Stomach smooth muscle (tissue), 2 donors: ENCODE measurements at regions not wholly inside any gene's neighbourhood (a gene's known extent, or its start where the extent isn't known, plus 50 kb on each side); places are given as distances from the start of the nearest gene placed in this dataset.

Source experiments
- H3K27ac ChIP-seq: one replicate; pipeline ENCODE4 v1.7.0; 2013; ENCODE audit warnings: mild to moderate bottlenecking, low read length, inconsistent platforms
- H3K27me3 ChIP-seq, 2 donors: one replicate each; pipeline ENCODE4 v1.7.0; 2013; ENCODE audit warnings: low read length in 2 of 2; ENCODE audit not compliant: insufficient read depth in 2 of 2, control insufficient read depth in 1 of 2
- H3K36me3 ChIP-seq, 2 donors: one replicate each; pipeline ENCODE4 v1.7.0; 2013; ENCODE audit warnings: low read length in 2 of 2; ENCODE audit not compliant: control insufficient read depth in 2 of 2, insufficient read depth in 2 of 2
- H3K4me1 ChIP-seq: one replicate; pipeline ENCODE4 v1.7.0; 2013; ENCODE audit warnings: low read length; ENCODE audit not compliant: control insufficient read depth, insufficient read depth
- H3K4me3 ChIP-seq, 2 donors: one replicate each; pipeline ENCODE4 v1.7.0; 2013; ENCODE audit warnings: low read length in 2 of 2
- H3K9ac ChIP-seq, 2 donors: one replicate each; pipeline ENCODE4 v1.7.0; 2013; ENCODE audit warnings: low read length in 2 of 2, mild to moderate bottlenecking in 1 of 2
- H3K9me3 ChIP-seq, 2 donors: one replicate each; pipeline ENCODE4 v1.7.0; 2013; ENCODE audit warnings: low read length in 2 of 2; ENCODE audit not compliant: control insufficient read depth in 2 of 2
- donor health status: healthy.
- donor health status: Pancreatic carcinoma.

DNA sequence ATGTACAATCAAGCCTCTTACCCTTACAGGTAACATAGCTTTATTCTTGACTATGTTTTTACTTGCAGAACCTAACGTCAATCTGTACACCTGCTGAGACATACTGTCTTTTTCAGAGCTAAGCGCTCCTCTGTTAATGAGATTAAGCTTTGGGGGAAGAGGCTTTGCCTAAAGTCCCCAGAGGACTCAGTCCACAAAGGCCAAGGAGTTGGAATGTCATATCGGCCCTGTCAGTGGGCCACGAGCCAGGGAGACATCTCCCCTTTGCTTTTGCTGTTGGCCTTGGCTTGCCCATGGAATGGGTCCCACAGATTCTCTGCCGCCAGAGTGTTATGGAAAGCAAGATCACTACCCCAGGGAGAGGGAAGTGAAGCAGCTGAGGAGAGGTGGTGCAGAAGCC lies 64.1 kb upstream of the SOX4 start:
- no peak overlapping the region for H3K9ac ChIP-seq
- no peak overlapping the region for H3K4me3 ChIP-seq
- no peaks in the 10 kb centered on the region for H3K9me3 ChIP-seq
- H3K27me3 ChIP-seq = no peaks in the 10 kb centered on the region
- H3K27ac ChIP-seq = no peak overlapping the region
- no peaks in the 10 kb centered on the region for H3K36me3 ChIP-seq
- H3K4me1 ChIP-seq = no peaks in the 10 kb centered on the region

DNA sequence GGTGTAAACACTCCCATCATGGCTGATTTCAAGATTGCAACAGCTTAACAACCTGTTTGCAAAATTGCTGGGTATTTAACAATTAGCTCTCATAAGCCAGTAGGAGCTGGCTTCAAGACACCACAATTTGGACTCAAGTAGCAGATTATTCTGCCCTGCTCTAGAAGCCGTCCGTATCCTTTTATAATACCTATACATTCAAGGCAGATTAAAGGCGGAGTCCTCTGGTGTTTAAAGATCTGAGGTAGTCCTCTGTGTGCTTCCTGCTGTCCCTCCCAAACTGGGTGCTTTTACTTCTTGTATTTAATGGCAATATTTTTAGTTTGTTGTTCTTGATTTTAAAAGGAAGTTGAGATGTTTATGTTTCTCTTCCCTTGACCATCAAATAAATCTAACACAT lies 62.2 kb upstream of the SOX4 start:
- Histone ChIP-seq H3K36me3 (no peaks in the 10 kb centered on the region), H3K4me3 (no peak overlapping the region), H3K4me1 (no peaks in the 10 kb centered on the region), H3K9ac (no peak overlapping the region), H3K9me3 (no peaks in the 10 kb centered on the region), H3K27ac (no peak overlapping the region), H3K27me3 (no peaks in the 10 kb centered on the region)

DNA sequence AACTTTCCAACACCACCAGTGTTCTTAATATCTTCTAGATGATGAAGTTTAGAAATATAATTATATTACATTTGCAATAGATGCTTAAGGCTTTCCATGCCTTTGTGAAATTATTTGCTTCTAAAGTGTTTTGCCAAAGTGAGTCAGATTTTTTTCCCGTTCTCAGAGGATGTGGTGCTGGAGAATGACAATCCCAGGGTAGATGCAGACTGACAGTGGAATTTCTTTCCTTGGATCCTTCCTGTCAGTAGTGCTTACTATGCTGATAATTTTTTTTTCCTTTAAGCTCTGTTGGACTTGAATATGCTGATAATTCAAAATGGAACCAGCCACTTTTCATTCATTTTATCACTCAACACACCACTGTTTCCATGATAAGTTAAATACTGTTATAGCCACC lies 59.9 kb upstream of the SOX4 start:
- no peaks in the 10 kb centered on the region for H3K36me3 ChIP-seq
- no peak overlapping the region for H3K9ac ChIP-seq
- no peaks in the 10 kb centered on the region for H3K4me1 ChIP-seq
- H3K9me3 ChIP-seq = no peaks in the 10 kb centered on the region
- no peak overlapping the region for H3K4me3 ChIP-seq
- H3K27ac ChIP-seq = no peak overlapping the region
- H3K27me3 ChIP-seq = no peaks in the 10 kb centered on the region

DNA sequence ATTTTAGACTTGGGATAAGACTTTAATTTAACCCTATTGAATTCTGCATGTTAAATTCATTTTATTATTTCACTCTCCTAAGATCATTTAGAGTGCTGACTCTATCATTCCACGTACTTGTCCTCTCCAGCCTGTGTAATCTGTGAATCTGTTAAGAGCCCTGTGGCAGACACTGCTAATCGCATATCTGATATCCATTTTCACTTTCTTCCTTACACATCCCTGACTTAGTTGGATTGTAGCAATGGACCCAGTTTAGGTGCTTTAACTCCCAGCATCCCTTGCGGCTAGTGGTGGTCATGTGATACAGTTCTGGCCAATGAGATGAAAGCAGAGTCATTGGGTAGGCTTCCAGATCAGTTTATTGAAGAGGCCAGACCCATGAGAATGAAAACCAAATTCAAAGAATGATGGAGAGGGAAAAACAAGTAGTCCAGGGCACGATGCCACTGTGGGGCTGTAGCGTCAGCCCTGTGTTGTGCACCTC lies 57.2 kb upstream of the SOX4 start:
- H3K4me3 ChIP-seq = no peak overlapping the region
- no peak overlapping the region for H3K9ac ChIP-seq
- no peak overlapping the region for H3K27ac ChIP-seq
- no peaks in the 10 kb centered on the region for H3K9me3 ChIP-seq
- H3K4me1 ChIP-seq = no peaks in the 10 kb centered on the region
- H3K36me3 ChIP-seq = no peaks in the 10 kb centered on the region
- H3K27me3 ChIP-seq = no peaks in the 10 kb centered on the region

DNA sequence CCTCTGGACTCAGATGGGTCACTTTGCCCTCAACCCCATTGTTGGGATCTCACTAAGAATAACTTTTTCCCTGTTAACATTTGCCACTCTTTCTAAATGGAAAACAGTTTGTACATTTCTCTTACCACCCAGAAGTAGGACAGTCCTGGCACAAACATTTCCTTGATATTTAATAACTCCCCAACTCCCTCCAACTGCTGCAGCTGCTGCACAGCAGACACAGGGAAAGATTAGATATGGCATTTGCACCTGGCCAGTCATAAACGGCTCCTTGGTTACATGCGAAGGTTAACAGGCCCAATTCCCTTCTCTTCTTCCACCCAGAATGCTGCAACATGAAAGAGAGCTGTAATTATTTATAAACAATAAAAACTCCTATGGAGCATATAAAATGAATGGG lies 55.9 kb upstream of the SOX4 start:
- no peak overlapping the region for H3K4me3 ChIP-seq
- H3K36me3 ChIP-seq = no peaks in the 10 kb centered on the region
- no peak overlapping the region for H3K9ac ChIP-seq
- no peaks in the 10 kb centered on the region for H3K9me3 ChIP-seq
- no peaks in the 10 kb centered on the region for H3K4me1 ChIP-seq
- no peak overlapping the region for H3K27ac ChIP-seq
- H3K27me3 ChIP-seq = no peaks in the 10 kb centered on the region

DNA sequence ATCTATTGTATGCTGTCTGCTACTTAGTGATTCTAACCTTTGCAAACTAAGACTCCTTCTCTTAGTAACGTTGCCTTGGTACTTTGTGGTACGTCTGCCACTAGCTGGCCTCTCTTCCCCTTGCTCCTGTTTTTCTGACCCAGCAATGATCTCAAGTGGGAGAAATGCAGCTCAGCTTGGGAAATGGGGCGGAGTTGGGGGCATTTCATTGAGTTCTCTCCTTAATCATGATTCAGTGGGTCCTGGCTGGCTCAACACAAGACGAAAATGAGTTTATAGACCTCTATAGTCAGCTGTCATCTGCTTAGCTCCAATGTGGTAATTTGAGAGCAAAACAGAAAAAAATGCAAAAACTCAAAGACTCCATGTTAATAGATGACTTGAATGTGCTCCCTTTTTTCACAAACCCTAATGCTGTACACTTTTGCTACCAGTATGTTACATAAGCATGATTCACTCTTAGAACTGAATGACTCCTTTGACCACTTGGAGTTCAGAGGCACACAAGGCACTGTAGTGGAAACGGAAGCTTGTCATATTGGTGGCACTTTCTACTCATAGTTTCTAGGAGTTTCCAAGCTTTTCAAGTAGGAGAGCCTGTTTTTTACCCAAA lies 55.3 kb upstream of the SOX4 start:
- Histone ChIP-seq H3K27ac (no peak overlapping the region), H3K4me1 (no peaks in the 10 kb centered on the region), H3K27me3 (no peaks in the 10 kb centered on the region), H3K9me3 (no peaks in the 10 kb centered on the region), H3K9ac (no peak overlapping the region), H3K36me3 (no peaks in the 10 kb centered on the region), H3K4me3 (no peak overlapping the region)

DNA sequence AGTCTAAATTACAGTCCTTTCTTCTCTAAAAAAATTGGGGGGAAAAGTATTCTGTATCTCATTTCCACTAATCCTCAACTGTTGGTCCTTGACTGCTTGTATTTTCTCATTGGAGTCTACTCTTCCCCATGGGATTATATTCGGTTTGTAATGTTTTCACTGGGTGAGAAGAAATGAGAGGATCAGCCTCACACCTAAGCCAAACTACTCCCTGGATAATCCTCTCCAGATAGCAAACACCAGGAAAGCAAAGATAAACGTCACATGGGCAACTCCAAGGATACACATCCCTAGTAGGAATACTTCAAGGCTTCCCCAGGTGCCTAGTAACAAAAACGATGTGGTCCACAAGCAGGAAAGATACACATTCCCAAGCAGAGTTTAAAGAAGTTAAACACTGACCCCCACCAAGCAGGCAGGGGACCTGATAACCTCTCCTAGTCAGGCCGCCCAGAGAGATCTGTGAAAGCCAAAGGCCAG lies 53.9 kb upstream of the SOX4 start:
- Histone ChIP-seq H3K9ac (no peak overlapping the region), H3K27ac (no peak overlapping the region), H3K36me3 (no peaks in the 10 kb centered on the region), H3K4me3 (no peak overlapping the region), H3K4me1 (no peaks in the 10 kb centered on the region), H3K27me3 (no peaks in the 10 kb centered on the region), H3K9me3 (no peaks in the 10 kb centered on the region)
